OCI-LY3 (cell line): ENCODE measurements at regions not wholly inside any gene's neighbourhood (a gene's known extent, or its start where the extent isn't known, plus 50 kb on each side); places are given as distances from the start of the nearest gene placed in this dataset.

Source experiments
- CTCF ChIP-seq: fragments of 200-600, 300-600 bp; sonication (generic); IDR thresholded peaks from 2 replicates; pipeline ENCODE4 v1.5.1; 2014; ENCODE audit warnings: antibody characterized with exemption, low read length, low read depth
- EZH2phosphoT487 ChIP-seq: fragments of 200-600 bp; shearing (Covaris generic); IDR thresholded peaks from 2 replicates; pipeline ENCODE4 v1.6.1; 2018; ENCODE audit warnings: antibody characterized with exemption, mixed run types, low read depth

DNA sequence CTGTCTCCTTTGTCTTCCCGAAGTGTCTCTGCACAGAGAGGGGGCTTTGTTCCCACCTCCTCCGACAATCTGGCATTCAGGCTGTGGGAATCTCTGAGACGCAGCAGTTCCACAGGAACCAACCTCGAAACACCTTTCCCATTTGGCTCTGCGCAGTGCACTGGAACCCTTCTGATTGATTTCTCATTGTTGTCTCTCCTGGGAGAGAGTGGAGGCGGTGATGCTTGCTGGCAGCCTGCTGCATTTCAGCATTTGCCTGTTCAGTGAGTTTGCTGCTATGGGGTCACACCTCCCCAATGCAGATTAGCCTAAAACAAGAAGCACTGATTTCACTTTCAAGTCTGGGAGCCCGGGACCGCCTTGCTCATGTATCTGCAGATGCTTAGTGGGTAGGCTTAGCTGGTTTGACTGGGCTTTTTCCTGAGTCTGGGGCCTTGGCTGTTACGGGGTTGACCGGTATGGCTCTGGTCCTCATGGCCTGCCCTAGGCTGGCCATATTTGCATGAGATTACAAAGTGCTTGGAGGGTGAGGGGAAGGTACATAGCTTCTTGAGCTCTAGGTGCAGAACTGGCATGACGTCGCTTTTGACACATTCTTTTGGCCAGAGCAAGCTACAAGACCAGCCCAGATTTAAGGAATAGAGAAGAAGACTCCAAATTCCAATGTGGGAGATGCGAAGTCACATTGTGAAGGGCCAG, 695.3 kb downstream of the PTPRU start:
- TF ChIP-seq CTCF = no peak
- no peak for TF ChIP-seq EZH2phosphoT487
